ENCODE measurements at regions not wholly inside any gene's neighbourhood (a gene's known extent, or its start where the extent isn't known, plus 50 kb on each side); places are given as distances from the start of the nearest gene placed in this dataset.

GRCh38 chr10:10605551-10606081 lies 412.1 kb upstream of the CELF2 start:
- H3K4me1 ChIP-seq (ENCODE audit: control insufficient read depth, low read length) = no peaks in the 10 kb centered on the region
- H3K4me3 ChIP-seq (ENCODE audit: low read length) = no peak overlapping the region
- H3K27me3 ChIP-seq (ENCODE audit: control insufficient read depth, low read length) = no peaks in the 10 kb centered on the region
- H3K9me3 ChIP-seq (ENCODE audit: control insufficient read depth, insufficient read depth, low read length) = no peaks in the 10 kb centered on the region; the same call in 1 of the 2 replicates
- no peak overlapping the region for H3K4me2 ChIP-seq (ENCODE audit: low read length)
- H3K27ac ChIP-seq (ENCODE audit: low read depth, low read length) = no peak overlapping the region
- H3K36me3 ChIP-seq (ENCODE audit: control insufficient read depth, low read length) = no peaks in the 10 kb centered on the region
- H4K20me1 ChIP-seq (ENCODE audit: control insufficient read depth, insufficient read depth, low read depth, low read length) = no peaks in the 10 kb centered on the region
- H3K9me2 ChIP-seq (replicated peaks; ENCODE audit: control insufficient read depth, low read length) = no peaks in the 10 kb centered on the region
- H3K79me2 ChIP-seq (ENCODE audit: control insufficient read depth, low read length) = no peaks in the 10 kb centered on the region
- TF ChIP-seq CTCF (IDR thresholded peaks at IDR 0.05; ENCODE audit: low read depth, low read length, poor library complexity, severe bottlenecking) = no peak
- no peak for TF ChIP-seq EZH2phosphoT487 (IDR thresholded peaks at IDR 0.05; ENCODE audit: borderline replicate concordance, low read length)
- no peaks in the 10 kb centered on the region for H3F3A ChIP-seq (ENCODE audit: control insufficient read depth, insufficient read depth)

- TF ChIP-seq CTCF (IDR thresholded peaks at IDR 0.05; ENCODE audit: low read depth, low read length, poor library complexity, severe bottlenecking) = no peak
- TF ChIP-seq EZH2phosphoT487 (IDR thresholded peaks at IDR 0.05; ENCODE audit: borderline replicate concordance, low read length) = no peak
- Histone ChIP-seq H3K9me3 (ENCODE audit: control insufficient read depth, insufficient read depth, low read length) (no peaks in the 10 kb centered on the region; the same call in 1 of the 2 replicates), H3K27me3 (ENCODE audit: control insufficient read depth, low read length) (no peaks in the 10 kb centered on the region), H3K36me3 (ENCODE audit: control insufficient read depth, low read length) (no peaks in the 10 kb centered on the region), H3K9me2 (replicated peaks; ENCODE audit: control insufficient read depth, low read length) (no peaks in the 10 kb centered on the region), H3K4me1 (ENCODE audit: control insufficient read depth, low read length) (no peaks in the 10 kb centered on the region), H3K4me2 (ENCODE audit: low read length) (no peak overlapping the region), H3K4me3 (ENCODE audit: low read length) (no peak overlapping the region), H3F3A (ENCODE audit: control insufficient read depth, insufficient read depth) (no peaks in the 10 kb centered on the region), H4K20me1 (ENCODE audit: control insufficient read depth, insufficient read depth, low read depth, low read length) (no peaks in the 10 kb centered on the region), H3K79me2 (ENCODE audit: control insufficient read depth, low read length) (no peaks in the 10 kb centered on the region), H3K27ac (ENCODE audit: low read depth, low read length) (no peak overlapping the region)
These were observed 408.2 kb upstream of the CELF2 start for GRCh38 chr10:10609379-10609955.

- H3K9me3 ChIP-seq (ENCODE audit: control insufficient read depth, insufficient read depth, low read length) = no peaks in the 10 kb centered on the region; the same call in 1 of the 2 replicates
- no peak overlapping the region for H3K4me2 ChIP-seq (ENCODE audit: low read length)
- no peak overlapping the region for H3K27ac ChIP-seq (ENCODE audit: low read depth, low read length)
- TF ChIP-seq EZH2phosphoT487 (IDR thresholded peaks at IDR 0.05; ENCODE audit: borderline replicate concordance, low read length) (no peak), CTCF (IDR thresholded peaks at IDR 0.05; ENCODE audit: low read depth, low read length, poor library complexity, severe bottlenecking) (no peak)
- H3K79me2 ChIP-seq (ENCODE audit: control insufficient read depth, low read length) = no peaks in the 10 kb centered on the region
- no peaks in the 10 kb centered on the region for H3K4me1 ChIP-seq (ENCODE audit: control insufficient read depth, low read length)
- H4K20me1 ChIP-seq (ENCODE audit: control insufficient read depth, insufficient read depth, low read depth, low read length) = no peaks in the 10 kb centered on the region
- no peaks in the 10 kb centered on the region for H3K36me3 ChIP-seq (ENCODE audit: control insufficient read depth, low read length)
- no peaks in the 10 kb centered on the region for H3K9me2 ChIP-seq (replicated peaks; ENCODE audit: control insufficient read depth, low read length)
- no peaks in the 10 kb centered on the region for H3F3A ChIP-seq (ENCODE audit: control insufficient read depth, insufficient read depth)
- no peaks in the 10 kb centered on the region for H3K27me3 ChIP-seq (ENCODE audit: control insufficient read depth, low read length)
- no peak overlapping the region for H3K4me3 ChIP-seq (ENCODE audit: low read length)
These were observed 407.5 kb upstream of the CELF2 start for GRCh38 chr10:10610171-10610570.

All from DOHH2 (cell line).